ENCODE measurements at regions not wholly inside any gene's neighbourhood (a gene's known extent, or its start where the extent isn't known, plus 50 kb on each side); places are given as distances from the start of the nearest gene placed in this dataset.

- DNase-seq = no peak
These were observed 505.7 kb downstream of the EFNB2 start for GRCh38 chr13:106029676-106030290.

DNA sequence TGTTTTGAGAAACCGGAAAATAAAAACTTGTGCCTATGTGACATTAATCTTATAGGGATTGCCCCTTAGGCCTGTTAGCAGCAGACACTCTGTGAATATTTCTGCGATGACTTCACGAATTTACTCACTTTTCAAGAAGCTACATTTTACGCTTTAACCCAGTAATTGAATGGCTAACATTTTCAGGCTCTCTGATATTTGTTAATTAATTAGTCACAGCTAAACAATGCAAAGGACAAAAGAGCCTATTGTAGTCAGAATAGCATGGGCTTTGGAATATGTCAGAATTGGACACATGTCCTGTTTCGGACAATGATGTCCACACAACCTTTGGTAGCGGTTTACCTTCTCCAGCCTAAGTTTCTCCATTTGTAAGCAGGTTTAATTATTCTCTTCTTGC is 506.6 kb downstream of the EFNB2 start:
- no peak for DNase-seq

DNA sequence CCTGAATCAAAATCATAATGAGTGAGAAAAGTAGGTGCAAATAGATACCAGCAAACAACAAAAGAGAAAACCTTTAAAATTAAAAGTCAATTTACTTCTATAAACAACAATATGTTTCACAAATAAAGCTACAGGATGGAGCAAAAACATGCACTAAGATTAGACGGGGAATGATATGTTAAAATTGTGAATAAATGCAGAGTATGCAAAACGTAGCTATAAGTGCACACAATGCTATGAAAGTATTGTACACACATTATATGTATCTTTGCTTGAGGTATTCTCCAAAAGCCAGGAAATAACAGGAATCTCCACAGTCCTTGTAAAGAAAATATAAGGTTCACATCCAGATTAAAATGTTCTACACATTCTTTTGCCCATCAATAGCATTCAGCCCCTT is 523.9 kb downstream of the EFNB2 start:
- no peak for DNase-seq

DNA sequence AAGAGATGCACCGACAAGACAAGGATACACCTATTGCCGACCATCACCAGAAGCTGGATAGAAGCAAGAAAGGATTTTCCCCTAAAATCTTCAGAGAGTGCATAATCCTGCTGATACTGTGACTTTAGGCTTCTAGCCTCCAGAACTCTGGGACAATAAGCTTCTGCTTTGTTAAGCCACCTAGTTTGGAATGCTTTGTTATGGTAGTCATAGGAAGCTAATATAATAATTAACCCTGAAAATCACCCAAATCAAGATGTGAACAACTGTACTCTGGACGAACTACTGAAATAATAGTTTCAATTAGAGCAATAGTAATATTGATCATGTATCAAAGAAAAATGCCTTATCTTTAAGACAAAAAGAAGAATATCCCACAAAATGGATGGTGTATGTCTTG is 524.6 kb downstream of the EFNB2 start:
- DNase-seq = no peak

GRCh38 chr13:106008540-106008939 is 526.9 kb downstream of the EFNB2 start:
- no peak for DNase-seq

- no peak for DNase-seq
These were observed 528.3 kb downstream of the EFNB2 start for GRCh38 chr13:106007156-106007555.

DNA sequence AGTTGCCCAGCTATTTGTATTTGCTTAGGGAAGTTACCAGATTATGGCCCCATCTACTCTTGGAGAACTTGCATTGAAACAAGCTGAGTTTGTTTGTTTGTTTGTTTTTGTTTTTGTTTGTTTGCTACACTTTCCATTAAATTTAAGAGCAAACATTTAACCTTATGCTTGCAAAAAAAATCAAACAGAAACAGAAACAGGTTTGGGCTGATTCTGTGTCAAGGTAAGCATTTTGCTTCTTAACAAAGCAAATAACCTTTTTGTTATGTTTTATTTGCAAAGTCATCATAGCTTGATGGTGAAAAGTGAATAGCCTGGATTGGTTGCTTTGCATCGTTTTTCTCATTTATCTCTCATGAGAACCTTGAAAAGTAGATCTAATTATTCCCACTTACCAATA is 531.8 kb downstream of the EFNB2 start:
- no peak for DNase-seq

DNA sequence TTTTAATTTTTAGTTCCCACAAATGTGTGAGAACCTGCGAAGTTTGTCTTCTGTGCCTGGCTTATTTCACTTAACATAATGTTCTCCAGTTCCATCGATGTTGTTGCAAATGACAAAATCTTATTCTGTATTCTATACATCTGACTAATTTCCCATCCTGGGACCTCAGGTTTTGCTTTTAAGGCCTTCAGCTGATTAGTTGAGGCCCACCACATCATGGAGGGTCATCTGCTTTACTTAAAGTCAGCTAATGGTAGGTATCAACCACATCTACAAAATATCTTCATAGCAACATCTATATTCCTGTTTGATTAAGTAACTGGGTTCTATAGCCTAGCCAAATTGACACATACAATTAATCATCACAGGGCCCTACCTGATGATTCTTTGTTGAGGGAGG is 534.0 kb downstream of the EFNB2 start:
- DNase-seq = no peak

DNA sequence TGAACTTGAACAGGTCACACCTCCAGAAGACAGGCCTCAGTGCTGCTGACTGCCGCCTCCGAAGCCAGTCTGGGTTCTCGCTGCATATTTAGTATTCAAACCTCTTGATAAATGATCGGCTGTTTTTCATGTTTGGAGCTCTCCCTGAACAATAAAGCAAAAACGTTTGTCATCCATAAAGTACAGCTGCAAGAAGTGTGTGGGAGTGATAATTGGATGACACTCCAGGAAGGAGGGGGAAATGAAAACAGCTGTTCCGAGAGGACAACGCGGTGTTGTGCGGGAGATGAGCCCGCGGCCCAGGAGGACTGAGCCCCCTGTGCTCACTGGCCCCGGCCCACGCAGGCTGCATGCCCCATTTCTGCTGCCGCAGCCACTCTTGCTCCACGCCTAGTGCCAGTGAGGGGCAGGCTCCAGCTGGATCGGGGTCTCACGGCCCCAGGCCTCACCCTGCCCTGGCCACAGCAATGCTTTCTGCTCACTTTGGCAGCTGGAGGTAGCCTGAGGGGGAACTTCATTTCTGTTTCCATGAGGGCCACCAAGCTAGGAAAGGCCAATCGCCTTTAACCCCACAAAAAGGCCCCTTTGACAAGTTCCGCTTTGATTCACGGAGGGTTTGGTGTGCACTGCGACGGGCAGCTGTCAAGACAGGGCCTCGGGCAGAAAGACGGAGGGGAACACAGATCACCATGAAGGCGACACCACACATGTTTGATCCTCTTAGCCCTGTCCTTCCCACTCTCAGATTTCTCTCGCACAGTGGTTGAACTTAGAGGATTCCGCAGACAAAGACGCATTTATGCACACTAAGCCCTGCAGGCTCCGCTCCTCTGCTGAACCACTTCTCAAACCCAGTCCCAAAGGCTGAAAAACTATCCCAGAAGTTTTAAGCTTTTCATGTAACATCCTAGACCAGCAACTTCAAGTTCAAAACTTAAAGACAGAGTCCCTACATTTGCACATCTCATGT is 537.6 kb downstream of the EFNB2 start:
- DNase-seq = no peak

- DNase-seq = no peak
These were observed 539.0 kb downstream of the EFNB2 start for GRCh38 chr13:105996391-105997025.

DNA sequence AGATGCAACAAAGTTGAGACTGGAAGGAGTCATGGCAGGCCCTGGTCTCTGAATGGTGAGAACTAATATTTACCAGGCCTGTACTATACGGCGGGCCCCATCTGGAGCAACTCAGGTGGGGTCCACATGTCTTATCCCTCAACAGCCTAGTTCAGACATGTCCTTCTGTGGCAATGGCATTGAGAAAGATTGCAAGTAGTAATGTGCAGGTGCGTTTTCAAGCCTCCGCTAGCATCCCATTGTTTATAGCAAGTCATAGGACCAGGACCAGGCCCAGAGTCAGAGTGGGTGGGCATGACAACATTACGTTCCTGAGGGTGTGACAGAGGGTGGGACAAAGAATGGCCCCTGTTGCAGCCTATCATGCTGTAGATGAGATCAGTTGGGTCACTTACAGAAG is 541.1 kb downstream of the EFNB2 start:
- no peak for DNase-seq

DNA sequence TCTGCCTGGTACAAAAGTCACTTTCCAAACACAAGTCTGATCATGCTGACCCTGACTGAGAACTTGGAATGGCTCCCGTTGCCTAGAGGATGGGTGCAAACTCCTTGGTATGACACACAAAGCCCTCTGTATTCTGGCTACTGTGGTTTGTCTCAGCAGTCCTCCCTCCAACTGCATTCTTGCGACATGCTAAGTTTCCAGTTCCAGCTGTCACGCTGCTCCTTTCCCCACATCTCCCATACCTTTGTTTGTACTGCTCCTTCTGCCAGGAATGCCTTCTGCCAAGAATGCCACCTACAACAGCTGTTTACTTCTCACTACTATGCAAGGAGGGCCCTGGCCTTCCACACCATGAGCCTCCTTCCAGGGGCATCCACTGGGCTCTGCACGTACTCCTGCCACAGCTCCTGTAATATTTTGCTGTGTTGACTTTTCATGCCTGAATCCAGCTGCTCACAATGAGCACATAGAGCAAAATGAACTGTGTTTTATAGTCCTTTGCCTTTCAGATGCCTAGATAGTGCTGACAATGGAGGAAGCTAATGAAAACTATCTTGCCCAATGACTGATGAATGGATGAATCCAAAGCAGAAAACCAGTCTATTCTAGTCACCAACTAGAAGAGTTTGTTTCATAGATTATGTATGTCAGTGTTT is 543.7 kb downstream of the EFNB2 start:
- peak in 1 of 2 donors; percentile 14 for DNase-seq

- no peak for DNase-seq
These were observed 544.3 kb downstream of the EFNB2 start for GRCh38 chr13:105991131-105991530.

DNA sequence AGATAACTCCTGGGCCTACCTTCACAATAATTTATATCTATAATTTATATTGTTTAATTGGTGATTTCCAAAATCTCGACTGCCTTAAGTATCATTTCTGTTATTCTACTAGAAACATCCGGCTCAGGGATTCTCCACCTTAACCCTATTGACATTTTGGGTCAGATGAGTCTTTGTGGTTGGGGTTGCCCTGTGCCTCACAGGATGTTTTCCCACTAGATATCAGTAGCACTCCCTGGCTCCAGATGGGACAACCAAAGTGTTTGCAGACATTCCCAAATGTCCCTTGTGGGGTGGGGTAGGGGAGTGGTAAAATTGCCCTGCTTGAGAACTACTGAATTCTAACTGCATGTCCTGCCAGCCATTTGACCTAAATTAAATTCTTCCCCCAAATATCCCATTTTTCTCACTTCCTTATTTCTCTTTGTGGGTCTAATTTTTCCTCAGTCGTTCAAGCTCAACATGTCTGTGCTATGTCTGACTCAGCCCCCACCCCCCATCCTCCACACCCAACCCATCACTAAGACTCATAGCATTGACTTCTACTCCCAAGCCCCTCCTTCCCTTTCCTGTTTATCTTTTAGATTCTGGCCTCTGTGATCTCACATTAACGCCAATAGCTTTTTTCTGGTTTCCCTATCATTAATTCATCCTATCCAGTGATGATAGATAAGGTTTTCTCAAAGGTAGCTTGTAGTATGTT is 545.1 kb downstream of the EFNB2 start:
- no peak for DNase-seq

DNA sequence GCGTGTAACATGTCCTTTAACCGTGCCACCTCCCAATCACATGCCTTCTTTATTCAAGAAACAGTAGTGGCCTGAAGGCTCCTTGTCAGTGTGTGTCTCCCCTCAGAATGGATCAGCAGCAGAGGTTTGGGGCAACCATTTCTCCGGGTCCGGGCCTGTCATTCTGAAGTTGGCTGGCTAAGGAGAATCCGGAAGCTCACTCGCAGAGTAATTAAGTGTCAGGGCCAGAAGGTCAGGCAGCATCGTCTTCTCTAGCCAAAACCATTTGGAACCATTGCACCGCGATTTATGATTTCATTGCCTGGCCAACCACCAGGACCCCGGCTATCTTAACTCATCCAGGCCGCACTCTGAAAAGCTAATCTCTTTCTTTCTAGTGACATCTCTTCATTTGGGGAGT is 550.8 kb downstream of the EFNB2 start:
- no peak for DNase-seq

DNA sequence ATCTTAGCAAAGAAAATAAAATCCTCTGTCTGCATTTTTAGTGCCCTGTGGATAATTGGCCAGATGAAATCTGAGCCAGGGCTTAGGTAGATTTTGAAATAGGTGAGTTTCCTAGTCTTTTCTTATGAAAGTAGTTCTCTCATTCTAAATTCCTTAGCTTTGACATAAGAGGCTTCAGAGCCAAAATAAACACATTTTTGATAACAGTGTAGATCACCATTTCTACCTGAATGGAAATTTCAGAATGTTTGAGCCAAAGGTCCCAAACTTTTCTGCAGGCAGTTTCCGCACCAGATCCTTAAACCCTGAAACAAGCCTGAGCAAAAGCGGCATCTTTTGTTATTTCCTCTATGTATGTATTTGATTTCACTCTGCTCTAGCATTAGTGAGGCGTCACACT is 551.2 kb downstream of the EFNB2 start:
- no peak for DNase-seq

GRCh38 chr13:105982219-105982930 is 553.1 kb downstream of the EFNB2 start:
- no peak for DNase-seq

DNA sequence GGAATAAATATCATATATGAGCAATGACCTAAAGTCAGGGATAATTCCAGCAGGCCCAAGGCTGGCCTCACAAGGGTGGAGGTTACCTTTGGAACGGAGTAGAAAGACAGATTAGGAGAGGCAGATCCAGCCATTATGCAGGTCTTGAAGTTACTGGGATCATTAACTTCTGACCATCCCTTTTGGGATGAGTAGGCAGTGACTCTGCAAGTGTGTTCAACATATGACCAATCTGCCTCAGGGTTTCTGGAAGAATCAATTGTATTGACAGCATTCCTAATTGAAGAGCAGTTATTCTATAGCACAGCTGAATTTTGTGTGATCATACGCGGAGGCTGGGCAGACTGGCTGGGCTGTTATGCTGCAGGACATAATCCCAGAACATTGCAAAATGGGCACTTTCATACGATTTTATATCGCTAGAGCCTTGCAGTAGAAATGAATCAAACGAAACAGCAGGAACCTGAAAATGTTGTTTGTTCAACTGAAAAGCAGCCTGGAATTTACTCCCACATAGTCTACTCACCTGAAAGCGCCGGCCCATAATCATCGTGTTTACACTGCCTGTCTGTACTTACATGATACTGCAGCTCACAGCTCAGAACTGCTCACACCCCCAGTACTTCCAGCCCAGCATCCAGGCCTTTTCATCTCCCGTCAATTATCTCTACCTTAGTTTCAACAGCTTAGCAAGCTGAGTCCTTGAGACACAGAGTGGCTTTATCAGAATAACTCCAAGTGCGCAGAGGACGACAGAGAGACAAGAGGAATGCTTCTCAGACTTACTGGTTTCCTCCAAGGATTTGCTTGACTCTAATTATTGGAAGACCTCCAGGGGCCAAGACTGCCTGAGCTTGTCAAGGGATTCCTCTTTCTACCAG is 556.1 kb downstream of the EFNB2 start:
- DNase-seq = no peak

- DNase-seq = no peak
These were observed 561.1 kb downstream of the EFNB2 start for GRCh38 chr13:105974380-105974779.

- no peak for DNase-seq
These were observed 562.5 kb downstream of the EFNB2 start for GRCh38 chr13:105972811-105973590.

Measured in hippocampal formation (tissue), 2 donors.